ENCODE measurements at regions not wholly inside any gene's neighbourhood (a gene's known extent, or its start where the extent isn't known, plus 50 kb on each side); places are given as distances from the start of the nearest gene placed in this dataset.

- no peak for TF ChIP-seq CTCF (IDR thresholded peaks at IDR 0.05; ENCODE audit: low read depth, low read length, missing control alignments)
- DNase-seq (ENCODE audit: extremely low read depth, low read depth), result no peak
- H3K4me3 ChIP-seq (replicated peaks; ENCODE audit: low read depth, low read length), result no peak overlapping the region
These were observed 389.7 kb downstream of the SOX9 start for GRCh38 chr17:72510351-72511016.

- TF ChIP-seq CTCF (IDR thresholded peaks at IDR 0.05; ENCODE audit: low read depth, low read length, missing control alignments), result no peak
- no peak for DNase-seq (ENCODE audit: extremely low read depth, low read depth)
- no peak overlapping the region for H3K4me3 ChIP-seq (replicated peaks; ENCODE audit: low read depth, low read length)
These were observed 390.4 kb downstream of the SOX9 start for GRCh38 chr17:72511242-72511641.

GRCh38 chr17:72511874-72512273 is 391.1 kb downstream of the SOX9 start:
- TF ChIP-seq CTCF (IDR thresholded peaks at IDR 0.05; ENCODE audit: low read depth, low read length, missing control alignments), result no peak
- no peak for DNase-seq (ENCODE audit: extremely low read depth, low read depth)
- no peak overlapping the region for H3K4me3 ChIP-seq (replicated peaks; ENCODE audit: low read depth, low read length)

GRCh38 chr17:72512649-72513556 is 392.1 kb downstream of the SOX9 start:
- DNase-seq (ENCODE audit: extremely low read depth, low read depth), result no peak
- no peak for TF ChIP-seq CTCF (IDR thresholded peaks at IDR 0.05; ENCODE audit: low read depth, low read length, missing control alignments)
- no peak overlapping the region for H3K4me3 ChIP-seq (replicated peaks; ENCODE audit: low read depth, low read length)

GRCh38 chr17:72514321-72514861 is 393.6 kb downstream of the SOX9 start:
- no peak for TF ChIP-seq CTCF (IDR thresholded peaks at IDR 0.05; ENCODE audit: low read depth, low read length, missing control alignments)
- no peak overlapping the region for H3K4me3 ChIP-seq (replicated peaks; ENCODE audit: low read depth, low read length)
- no peak for DNase-seq (ENCODE audit: extremely low read depth, low read depth)

- H3K4me3 ChIP-seq (replicated peaks; ENCODE audit: low read depth, low read length), result no peak overlapping the region
- no peak for TF ChIP-seq CTCF (IDR thresholded peaks at IDR 0.05; ENCODE audit: low read depth, low read length, missing control alignments)
These were observed 394.1 kb downstream of the SOX9 start for GRCh38 chr17:72514891-72515290.

More at GRCh38 chr17:72514891-72515290, 394.1 kb downstream of the SOX9 start:
- no peak for DNase-seq (ENCODE audit: extremely low read depth, low read depth)

Measured in HFF-Myc (cell line).